Caco-2 (cell line): ENCODE measurements at regions not wholly inside any gene's neighbourhood (a gene's known extent, or its start where the extent isn't known, plus 50 kb on each side); places are given as distances from the start of the nearest gene placed in this dataset.

Source experiments
- BruUV-seq: library from RNA; stranded (reverse); fragments of 400-500 nt; replicated peaks from 2 replicates; lab custom pipeline; 2021; lab: Mats Ljungman, UMichigan
- CTCF ChIA-PET: fragments of 300-600 bp; sonication (Branson Sonifier 250); formaldehyde crosslinking; loops from one replicate; lab custom pipeline; 2022; ENCODE audit warnings: antibody characterized with exemption; lab: Charles Lee
- POLR2A ChIA-PET: fragments of 300-600 bp; sonication (Branson Sonifier 250); formaldehyde crosslinking; loops from one replicate; lab custom pipeline; 2022; ENCODE audit warnings: antibody characterized with exemption; lab: Charles Lee
- DNase-seq, 2 experiments: peaks; one replicate each; pipeline versions ENCODE4 v3.0.0 to v3.0.0-alpha.2; 2020 to 2022
- H3K27me3 ChIP-seq: replicated peaks from 2 replicates; pipeline ENCODE4 v1.6.0; 2011; ENCODE audit warnings: low read length; ENCODE audit not compliant: control insufficient read depth, insufficient read depth
- H3K36me3 ChIP-seq: 2 replicates; pipeline ENCODE4 v1.5.1; 2011; ENCODE audit warnings: low read length; ENCODE audit not compliant: control insufficient read depth, insufficient read depth
- H3K4me1 ChIP-seq: fragments of 250-450 bp; sonication (Bioruptor Pico); 2 replicates; pipeline ENCODE4 v1.5.1; 2020; ENCODE audit warnings: mild to moderate bottlenecking
- H3K4me3 ChIP-seq: 2 replicates; pipeline ENCODE4 v1.5.1; 2011; ENCODE audit warnings: low read depth, mild to moderate bottlenecking, control low read depth, low read length
- H3K9me3 ChIP-seq: fragments of 250-450 bp; sonication (Bioruptor Pico); 2 replicates; pipeline ENCODE4 v1.5.1; 2020; ENCODE audit warnings: mild to moderate bottlenecking, moderate library complexity
- H3K27ac Mint-ChIP-seq: one replicate; pipeline ENCODE4 v1.8.0; 2022; ENCODE audit warnings: mixed read lengths; ENCODE audit not compliant: unreplicated experiment
- H3K27me3 Mint-ChIP-seq: one replicate; pipeline ENCODE4 v1.8.0; 2022; ENCODE audit warnings: mixed read lengths; ENCODE audit not compliant: insufficient read depth, unreplicated experiment
- H3K36me3 Mint-ChIP-seq: one replicate; pipeline ENCODE4 v1.8.0; 2022; ENCODE audit warnings: mild to moderate bottlenecking, mixed read lengths; ENCODE audit not compliant: insufficient read depth, unreplicated experiment
- H3K4me1 Mint-ChIP-seq: one replicate; pipeline ENCODE4 v1.8.0; 2022; ENCODE audit warnings: low read depth, mixed read lengths; ENCODE audit not compliant: unreplicated experiment
- H3K4me3 Mint-ChIP-seq: one replicate; pipeline ENCODE4 v1.8.0; 2022; ENCODE audit warnings: mild to moderate bottlenecking, moderate library complexity, mixed read lengths; ENCODE audit not compliant: unreplicated experiment
- H3K9me3 Mint-ChIP-seq: one replicate; pipeline ENCODE4 v1.8.0; 2022; ENCODE audit warnings: mixed read lengths; ENCODE audit not compliant: unreplicated experiment
- intact Hi-C: fragments of 100-400 bp; cut with micrococcal nuclease; formaldehyde crosslinking; loops from one replicate; pipeline ENCODE4 v1.10.0; 2022; ENCODE audit not compliant: unreplicated experiment
- TF ChIP-seq, protein P1 (sequence below), 2 experiments: fragments of 200-600 bp in 1 of 2; IDR thresholded peaks; 1 replicate in 1 of 2; 2 replicates in 1 of 2; pipeline versions ENCODE4 v1.5.1 to v1.8.0; 2011 to 2022; ENCODE audit warnings: antibody characterized with exemption in 1 of 2, control low read depth in 1 of 2, inconsistent platforms in 1 of 2, low read depth in 1 of 2, low read length in 1 of 2, mild to moderate bottlenecking in 1 of 2, moderate library complexity in 1 of 2; ENCODE audit not compliant: insufficient read depth in 1 of 2, severe bottlenecking in 1 of 2, unreplicated experiment in 1 of 2

- H3K27me3 Mint-ChIP-seq = no peaks in the 10 kb centered on the region
- no peak overlapping the region for H3K4me3 ChIP-seq
- TF ChIP-seq, protein P1, sequence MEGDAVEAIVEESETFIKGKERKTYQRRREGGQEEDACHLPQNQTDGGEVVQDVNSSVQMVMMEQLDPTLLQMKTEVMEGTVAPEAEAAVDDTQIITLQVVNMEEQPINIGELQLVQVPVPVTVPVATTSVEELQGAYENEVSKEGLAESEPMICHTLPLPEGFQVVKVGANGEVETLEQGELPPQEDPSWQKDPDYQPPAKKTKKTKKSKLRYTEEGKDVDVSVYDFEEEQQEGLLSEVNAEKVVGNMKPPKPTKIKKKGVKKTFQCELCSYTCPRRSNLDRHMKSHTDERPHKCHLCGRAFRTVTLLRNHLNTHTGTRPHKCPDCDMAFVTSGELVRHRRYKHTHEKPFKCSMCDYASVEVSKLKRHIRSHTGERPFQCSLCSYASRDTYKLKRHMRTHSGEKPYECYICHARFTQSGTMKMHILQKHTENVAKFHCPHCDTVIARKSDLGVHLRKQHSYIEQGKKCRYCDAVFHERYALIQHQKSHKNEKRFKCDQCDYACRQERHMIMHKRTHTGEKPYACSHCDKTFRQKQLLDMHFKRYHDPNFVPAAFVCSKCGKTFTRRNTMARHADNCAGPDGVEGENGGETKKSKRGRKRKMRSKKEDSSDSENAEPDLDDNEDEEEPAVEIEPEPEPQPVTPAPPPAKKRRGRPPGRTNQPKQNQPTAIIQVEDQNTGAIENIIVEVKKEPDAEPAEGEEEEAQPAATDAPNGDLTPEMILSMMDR (IDR thresholded peaks at IDR 0.05; ENCODE audit: insufficient read depth in 1 of 2, low read depth in 1 of 2, low read length in 1 of 2, severe bottlenecking in 1 of 2, unreplicated experiment in 1 of 2) = no peak
- BruUV-seq = no TSS peak
- DNase-seq = no peak
- no peak overlapping the region for H3K4me3 Mint-ChIP-seq
- ChIA-PET POLR2A (no interaction called here), CTCF (no interaction called here)
- H3K4me1 ChIP-seq = no peaks in the 10 kb centered on the region
- no peaks in the 10 kb centered on the region for H3K36me3 ChIP-seq
- intact Hi-C loops = no loop called here
- H3K36me3 Mint-ChIP-seq = no peaks in the 10 kb centered on the region
- H3K9me3 ChIP-seq = no peaks in the 10 kb centered on the region
- peaks cover 6% of the 10 kb centered on the region for H3K4me1 Mint-ChIP-seq
- no peaks in the 10 kb centered on the region for H3K9me3 Mint-ChIP-seq
- H3K27ac Mint-ChIP-seq = no peak overlapping the region
- no peaks in the 10 kb centered on the region for H3K27me3 ChIP-seq
Observed at GRCh38 chr3:166187237-166187636, 350.0 kb upstream of the BCHE start.

DNA sequence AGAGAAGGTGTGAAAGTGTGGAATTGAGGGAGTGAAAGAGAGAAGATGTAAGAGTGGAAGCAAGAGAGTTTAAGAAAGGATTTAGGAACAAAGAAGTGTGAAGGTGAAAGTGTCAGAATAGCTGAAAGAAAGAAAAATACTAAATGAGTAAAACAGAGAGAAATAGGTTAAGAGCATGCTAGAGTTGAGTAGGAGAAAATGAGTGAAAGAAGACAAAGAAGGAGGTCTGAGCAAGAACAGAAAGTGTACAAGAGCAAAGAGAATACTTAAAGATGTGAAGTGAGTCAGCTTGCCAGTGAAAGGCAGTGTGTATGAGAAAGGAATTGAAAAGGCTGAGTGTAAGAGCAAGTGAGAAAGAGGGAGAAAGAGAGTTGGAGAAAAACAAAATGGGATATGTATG lies 348.8 kb upstream of the BCHE start:
- Histone ChIP-seq H3K36me3 (no peaks in the 10 kb centered on the region), H3K4me3 (no peak overlapping the region), H3K9me3 (no peaks in the 10 kb centered on the region), H3K27me3 (no peaks in the 10 kb centered on the region), H3K4me1 (no peaks in the 10 kb centered on the region)
- DNase-seq = no peak
- Mint-ChIP-seq H3K4me1 (peaks cover 6% of the 10 kb centered on the region), H3K27ac (no peak overlapping the region), H3K27me3 (no peaks in the 10 kb centered on the region), H3K9me3 (no peaks in the 10 kb centered on the region), H3K4me3 (no peak overlapping the region), H3K36me3 (no peaks in the 10 kb centered on the region)
- no TSS peak for BruUV-seq
- TF ChIP-seq, protein P1 (IDR thresholded peaks at IDR 0.05; ENCODE audit: insufficient read depth in 1 of 2, low read depth in 1 of 2, low read length in 1 of 2, severe bottlenecking in 1 of 2, unreplicated experiment in 1 of 2) = no peak
- ChIA-PET POLR2A (no interaction called here), CTCF (no interaction called here)
- intact Hi-C loops = no loop called here

DNA sequence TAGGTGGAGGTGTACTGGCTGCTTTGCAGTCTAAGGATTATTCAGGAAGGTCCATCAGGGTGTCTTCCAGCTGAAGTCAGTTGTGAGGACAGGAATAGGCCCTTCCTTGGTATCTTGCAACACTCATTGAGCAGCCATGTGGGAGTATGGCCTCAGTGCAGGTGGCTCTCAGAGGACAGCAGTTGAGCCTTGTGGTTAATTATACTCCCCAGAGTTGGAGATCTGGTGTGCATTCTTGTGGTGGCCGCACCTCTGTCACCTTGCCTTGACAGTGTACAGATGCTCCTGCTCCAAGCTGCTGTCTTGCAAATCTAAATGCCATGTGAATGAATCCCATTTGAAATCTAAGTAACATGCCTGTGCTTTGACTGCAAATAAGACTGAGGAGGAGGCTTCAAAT lies 339.9 kb upstream of the BCHE start:
- no peak overlapping the region for H3K27ac Mint-ChIP-seq
- BruUV-seq = no TSS peak
- no peak overlapping the region for H3K4me3 Mint-ChIP-seq
- H3K9me3 ChIP-seq = no peaks in the 10 kb centered on the region
- H3K27me3 ChIP-seq = no peaks in the 10 kb centered on the region
- TF ChIP-seq, protein P1 (IDR thresholded peaks at IDR 0.05; ENCODE audit: insufficient read depth in 1 of 2, low read depth in 1 of 2, low read length in 1 of 2, severe bottlenecking in 1 of 2, unreplicated experiment in 1 of 2) = no peak
- intact Hi-C loops = no loop called here
- H3K4me3 ChIP-seq = no peak overlapping the region
- CTCF ChIA-PET = no interaction called here
- H3K4me1 ChIP-seq = no peaks in the 10 kb centered on the region
- no peaks in the 10 kb centered on the region for H3K9me3 Mint-ChIP-seq
- no peaks in the 10 kb centered on the region for H3K36me3 ChIP-seq
- POLR2A ChIA-PET = no interaction called here
- no peaks in the 10 kb centered on the region for H3K27me3 Mint-ChIP-seq
- no peaks in the 10 kb centered on the region for H3K36me3 Mint-ChIP-seq
- DNase-seq = no peak
- no peaks in the 10 kb centered on the region for H3K4me1 Mint-ChIP-seq
